Heart right ventricle (tissue), 16 donors: ENCODE measurements at regions not wholly inside any gene's neighbourhood (a gene's known extent, or its start where the extent isn't known, plus 50 kb on each side); places are given as distances from the start of the nearest gene placed in this dataset.

ENCODE experiments used
- ATAC-seq, 8 donors: fragments of 200-7000 bp; cut with Tn5 transposase; one replicate each; pipeline ENCODE4 v1.9.1; 2020; ENCODE audit warnings: mild to moderate bottlenecking in 8 of 8, moderate library complexity in 8 of 8, moderate number of reproducible peaks in 1 of 8
- DNase-seq, 2 donors: peaks; one replicate each; pipeline ENCODE4 v3.0.0-alpha.2; 2020
- H3K27ac ChIP-seq, 10 donors: fragments of 200-600 bp; sonication (generic) in 2 of 10; one replicate each; pipeline versions ENCODE4 v1.5.0 to v1.8.0; 2020 to 2022; ENCODE audit warnings: mild to moderate bottlenecking in 3 of 10
- H3K27me3 ChIP-seq, 7 donors: fragments of 200-600 bp; one replicate each; pipeline ENCODE4 v1.8.0; 2021 to 2022; ENCODE audit warnings: mild to moderate bottlenecking in 2 of 7
- H3K36me3 ChIP-seq, 9 donors: fragments of 200-600 bp; sonication (generic) in 1 of 9; one replicate each; pipeline versions ENCODE4 v1.5.0 to v1.8.0; 2020 to 2022; ENCODE audit warnings: mild to moderate bottlenecking in 2 of 9
- H3K4me1 ChIP-seq, 9 donors: fragments of 200-600 bp; sonication (generic) in 1 of 9; one replicate each; pipeline versions ENCODE4 v1.5.0 to v1.8.0; 2020 to 2022; ENCODE audit warnings: mild to moderate bottlenecking in 4 of 9
- H3K4me3 ChIP-seq, 10 donors: fragments of 200-600 bp; sonication (generic) in 2 of 10; one replicate each; pipeline versions ENCODE4 v1.5.0 to v1.8.0; 2020 to 2022; ENCODE audit warnings: mild to moderate bottlenecking in 7 of 10, moderate library complexity in 2 of 10
- H3K9me3 ChIP-seq, 11 donors: fragments of 200-600 bp in 10 of 11; sonication (generic) in 2 of 11; one replicate each; pipeline versions ENCODE4 v1.5.0 to v1.8.0; 2013 to 2022; ENCODE audit warnings: mild to moderate bottlenecking in 2 of 11, control low read depth in 1 of 11, moderate library complexity in 1 of 11
- WGBS, 2 donors: extraction: QIAGEN DNeasy Blood & Tissue Kit; methylation state at CpG; one replicate each; pipeline ENCODE4 v1.1.7; 2013; ENCODE audit warnings: inconsistent platforms in 1 of 2; 5-methylcytosine and 5-hydroxymethylcytosine counted together
- intact Hi-C, 10 donors: fragments of 100-400 bp; cut with DNase I; formaldehyde crosslinking; loops; one replicate each; pipeline versions ENCODE4 v1.11.1 to v1.14.2; 2022
- TF ChIP-seq, protein P1 (sequence below), 9 donors: fragments of 200-600 bp; sonication (generic) in 2 of 9; IDR thresholded peaks; one replicate each; pipeline versions ENCODE4 v1.5.0 to v1.8.0; 2021 to 2022; ENCODE audit warnings: antibody characterized with exemption in 9 of 9, mild to moderate bottlenecking in 5 of 9, moderate library complexity in 1 of 9
- donor health status: Arrhythmogenic right ventricular cardiomyopathy.
- donor health status: ischemic (EF 13 %, LVEDD 7.1; RV severe dilation, severe dysfunction).
- donor health status: healthy with polysubstance abuse.
- donor health status: DM: no; HTN: yes; CAD: no.
- donor health status: DM: no; HTN: no; CAD: no.
- donor health status: ischemic (EF 25% LVEDD 6.9; RV normal size, moderate dysfunction).
- donor health status: ischemic (EF 25% LVEDD 5.7; RV mildly dilated, moderate dysfunction).
- donor health status: healthy.
- donor health status: DM: yes; HTN: yes; CAD: no.
- donor health status: Ischemic cardiomyopathy.
- donor health status: ischemic (EF 35%, LVEDD 5.7; RV mildly dilated, moderate dysfunction).
- donor health status: nonischemic (EF 11% LVEDD 7.7; RV severe dilation, severe dysfunction).
- donor health status: DM: yes; HTN: yes; CAD: no.
- donor health status: PGD.
- donor health status: ischemic (EF 29% LVEDD 5.4; RV normal size, mild dysfunction).
- donor health status: nonischemic (EF 23%, LVEDD 6.1; RV moderate dilation, normal function).

DNA sequence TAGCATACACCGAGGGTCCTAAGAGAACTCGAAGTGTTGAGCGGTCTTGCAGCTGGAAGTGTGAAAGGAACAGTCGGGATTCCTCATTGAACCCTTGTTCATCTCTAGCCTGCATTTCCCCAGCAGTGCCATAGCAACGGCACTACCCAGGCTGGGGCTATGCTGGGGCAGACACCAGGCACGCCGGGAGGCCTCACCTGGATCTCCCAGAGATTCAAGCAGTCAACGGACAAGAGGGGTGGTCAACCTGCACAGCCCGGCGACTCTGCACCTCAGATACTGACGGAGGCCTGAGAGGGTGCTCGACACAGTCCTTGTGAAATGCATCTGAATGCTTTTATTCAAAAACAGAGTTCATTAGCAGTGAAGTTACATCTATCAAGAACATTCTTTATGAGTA, 604.2 kb downstream of the GALR1 start:
- Histone ChIP-seq H3K4me1 (no peaks in the 10 kb centered on the region), H3K36me3 (no peaks in the 10 kb centered on the region), H3K27me3 (peaks cover 0 to 25% (median 4%) of the 10 kb centered on the region in 7 donors), H3K27ac (no peak overlapping the region), H3K9me3 (no peaks in the 10 kb centered on the region), H3K4me3 (no peak overlapping the region)
- DNase-seq (no peak), ATAC-seq (no peak)
- TF ChIP-seq, protein P1, sequence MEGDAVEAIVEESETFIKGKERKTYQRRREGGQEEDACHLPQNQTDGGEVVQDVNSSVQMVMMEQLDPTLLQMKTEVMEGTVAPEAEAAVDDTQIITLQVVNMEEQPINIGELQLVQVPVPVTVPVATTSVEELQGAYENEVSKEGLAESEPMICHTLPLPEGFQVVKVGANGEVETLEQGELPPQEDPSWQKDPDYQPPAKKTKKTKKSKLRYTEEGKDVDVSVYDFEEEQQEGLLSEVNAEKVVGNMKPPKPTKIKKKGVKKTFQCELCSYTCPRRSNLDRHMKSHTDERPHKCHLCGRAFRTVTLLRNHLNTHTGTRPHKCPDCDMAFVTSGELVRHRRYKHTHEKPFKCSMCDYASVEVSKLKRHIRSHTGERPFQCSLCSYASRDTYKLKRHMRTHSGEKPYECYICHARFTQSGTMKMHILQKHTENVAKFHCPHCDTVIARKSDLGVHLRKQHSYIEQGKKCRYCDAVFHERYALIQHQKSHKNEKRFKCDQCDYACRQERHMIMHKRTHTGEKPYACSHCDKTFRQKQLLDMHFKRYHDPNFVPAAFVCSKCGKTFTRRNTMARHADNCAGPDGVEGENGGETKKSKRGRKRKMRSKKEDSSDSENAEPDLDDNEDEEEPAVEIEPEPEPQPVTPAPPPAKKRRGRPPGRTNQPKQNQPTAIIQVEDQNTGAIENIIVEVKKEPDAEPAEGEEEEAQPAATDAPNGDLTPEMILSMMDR (IDR thresholded peaks at IDR 0.05), result no peak
- WGBS, 2 donors, result 79 to 82% methylated on average over 12 of the region's 12 CpGs
- intact Hi-C loops, result no loop called here

DNA sequence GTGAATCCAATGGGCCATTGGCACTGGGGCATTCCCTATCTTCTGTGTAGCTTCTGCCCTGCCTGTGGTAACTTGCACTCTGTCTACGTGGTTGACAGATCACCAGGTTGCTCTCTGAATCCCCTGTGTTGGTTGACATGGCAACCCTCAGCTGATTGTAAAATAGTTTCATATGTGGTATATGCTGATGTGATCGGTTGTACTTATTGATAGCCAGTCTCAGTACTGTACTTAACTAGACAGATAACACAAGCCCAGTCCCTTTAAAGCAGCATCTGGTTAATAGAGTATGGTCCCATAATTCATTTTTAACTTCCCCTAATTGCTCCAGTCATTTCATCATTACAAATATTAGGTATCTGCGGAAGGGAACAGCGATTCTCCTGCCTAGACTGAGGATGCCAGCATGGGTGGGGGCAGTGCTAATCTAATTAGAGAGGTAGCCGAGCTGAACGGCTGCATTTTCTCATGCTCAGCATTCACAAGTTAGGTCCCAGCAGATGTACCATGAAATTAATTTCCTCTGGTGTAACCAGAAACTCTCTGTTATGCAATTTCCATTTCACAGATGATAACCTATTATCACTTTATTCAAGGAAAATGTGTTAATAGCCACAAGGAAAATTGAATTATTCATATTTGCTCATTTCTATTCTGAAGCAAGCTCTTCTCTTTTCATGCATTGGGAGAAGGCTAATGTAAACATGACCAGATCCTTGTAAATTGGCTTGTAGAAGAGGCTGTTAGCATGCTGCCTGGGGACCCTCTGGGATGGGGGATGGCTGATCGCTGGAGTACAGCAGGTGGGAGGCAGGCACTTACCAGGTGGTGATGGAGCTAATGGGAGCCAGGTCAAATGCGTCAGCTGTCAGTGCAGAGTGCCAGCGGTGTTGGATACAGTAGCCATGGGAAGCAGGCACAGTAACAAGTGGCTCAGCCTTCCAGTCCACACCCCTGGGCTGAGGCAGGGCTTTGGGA, 608.3 kb downstream of the GALR1 start:
- H3K4me1 ChIP-seq, result no peaks in the 10 kb centered on the region
- DNase-seq (no peak), ATAC-seq (no peak)
- H3K36me3 ChIP-seq, result no peaks in the 10 kb centered on the region
- H3K4me3 ChIP-seq, result no peak overlapping the region
- intact Hi-C loops, result no loop called here
- TF ChIP-seq, protein P1 (IDR thresholded peaks at IDR 0.05), result no peak
- peaks cover 0 to 6% (median 0%) of the 10 kb centered on the region in 7 donors for H3K27me3 ChIP-seq
- WGBS, 2 donors, result 47 to 49% methylated on average over 9 of the region's 9 CpGs
- H3K27ac ChIP-seq, result no peak overlapping the region
- no peaks in the 10 kb centered on the region for H3K9me3 ChIP-seq

DNA sequence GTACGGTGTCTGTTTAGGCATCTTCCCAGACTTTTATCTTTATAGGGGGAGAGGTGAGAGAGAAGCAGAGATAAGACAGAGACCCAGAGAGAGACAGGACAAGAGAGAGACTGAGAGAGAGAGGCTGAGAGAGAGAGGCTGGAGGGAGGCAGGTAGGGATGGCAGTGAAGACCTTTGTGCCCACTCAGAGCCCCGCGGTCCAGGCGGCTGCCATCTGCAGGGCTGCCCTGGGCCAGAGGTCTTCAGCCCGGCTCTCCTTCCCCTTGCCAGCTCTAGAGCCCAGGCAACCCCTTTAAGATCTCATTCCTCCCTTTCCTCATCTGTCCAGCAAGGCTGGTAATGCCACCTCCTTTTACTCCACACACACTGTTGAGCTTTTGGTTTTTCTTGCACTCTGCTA, 610.0 kb downstream of the GALR1 start:
- intact Hi-C loops, result no loop called here
- Histone ChIP-seq H3K9me3 (no peaks in the 10 kb centered on the region), H3K4me1 (no peaks in the 10 kb centered on the region), H3K36me3 (no peaks in the 10 kb centered on the region), H3K27ac (no peak overlapping the region), H3K4me3 (no peak overlapping the region), H3K27me3 (peaks cover 0 to 5% (median 0%) of the 10 kb centered on the region in 7 donors)
- 87 to 93% methylated on average over 5 of the region's 5 CpGs for WGBS, 2 donors
- TF ChIP-seq, protein P1 (IDR thresholded peaks at IDR 0.05), result no peak
- ATAC-seq (no peak), DNase-seq (no peak)

DNA sequence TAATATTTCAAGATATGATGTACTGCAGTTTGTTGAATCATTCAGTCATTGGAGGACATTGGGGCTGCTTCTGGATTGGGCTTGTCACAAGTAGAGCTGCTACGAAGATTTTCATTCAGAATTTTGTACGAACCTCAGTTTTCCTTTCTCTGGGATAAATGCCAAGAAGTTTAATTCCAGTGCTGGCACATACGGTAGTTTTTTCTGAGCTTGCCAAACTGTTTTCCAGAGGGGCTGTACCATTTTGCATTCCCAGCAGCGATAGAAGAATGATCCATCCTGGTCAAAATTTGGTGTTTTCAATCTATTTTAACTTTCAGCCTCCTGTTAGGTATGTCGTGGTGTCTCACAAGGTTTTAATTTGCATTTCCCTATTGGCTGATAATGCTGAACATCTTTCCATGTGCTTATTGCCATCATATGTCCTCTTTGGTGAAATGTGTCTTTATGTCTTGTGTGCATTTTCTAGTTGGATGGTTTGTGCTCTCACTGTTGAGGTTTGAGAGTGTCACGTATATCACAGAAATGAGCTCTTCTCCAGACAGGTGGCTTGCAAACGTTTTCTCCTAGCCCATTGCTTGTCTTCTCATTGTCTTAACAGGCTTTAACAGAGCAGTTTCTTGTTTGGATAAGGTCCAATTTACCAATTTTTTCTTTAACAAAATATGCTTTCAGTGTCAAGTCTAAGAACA, 612.6 kb downstream of the GALR1 start:
- no peaks in the 10 kb centered on the region for H3K36me3 ChIP-seq
- no peak overlapping the region for H3K27ac ChIP-seq
- peaks cover 0 to 12% (median 0%) of the 10 kb centered on the region in 7 donors for H3K27me3 ChIP-seq
- ATAC-seq, result no peak
- 69 to 79% methylated on average over 7 of the region's 7 CpGs for WGBS, 2 donors
- no peak overlapping the region for H3K4me3 ChIP-seq
- no peak for DNase-seq
- TF ChIP-seq, protein P1 (IDR thresholded peaks at IDR 0.05), result no peak
- intact Hi-C loops, result no loop called here
- no peaks in the 10 kb centered on the region for H3K4me1 ChIP-seq
- no peaks in the 10 kb centered on the region for H3K9me3 ChIP-seq
